Gastrocnemius medialis (tissue), 4 donors: ENCODE measurements at regions not wholly inside any gene's neighbourhood (a gene's known extent, or its start where the extent isn't known, plus 50 kb on each side); places are given as distances from the start of the nearest gene placed in this dataset.

Experiments used
- POLR2A ChIP-seq, 2 donors: fragments of 450-650 bp; IDR thresholded peaks; one replicate each; pipeline ENCODE4 v1.6.1; 2017; ENCODE audit warnings: antibody characterized with exemption in 2 of 2, mild to moderate bottlenecking in 2 of 2, moderate library complexity in 2 of 2
- TF ChIP-seq, protein P1 (sequence below), 5 experiments: fragments of 450-650 bp in 3 of 5; fragments of 200-600 bp in 2 of 5; sonication (generic) in 2 of 5; IDR thresholded peaks in 4 of 5; conservative IDR thresholded peaks in 1 of 5; 1 replicate in 4 of 5; 2 replicates in 1 of 5; pipeline ENCODE4 v1.5.1; 2016 to 2019; ENCODE audit warnings: antibody characterized with exemption in 5 of 5, mild to moderate bottlenecking in 3 of 5, moderate library complexity in 3 of 5

- TF ChIP-seq, protein P1, sequence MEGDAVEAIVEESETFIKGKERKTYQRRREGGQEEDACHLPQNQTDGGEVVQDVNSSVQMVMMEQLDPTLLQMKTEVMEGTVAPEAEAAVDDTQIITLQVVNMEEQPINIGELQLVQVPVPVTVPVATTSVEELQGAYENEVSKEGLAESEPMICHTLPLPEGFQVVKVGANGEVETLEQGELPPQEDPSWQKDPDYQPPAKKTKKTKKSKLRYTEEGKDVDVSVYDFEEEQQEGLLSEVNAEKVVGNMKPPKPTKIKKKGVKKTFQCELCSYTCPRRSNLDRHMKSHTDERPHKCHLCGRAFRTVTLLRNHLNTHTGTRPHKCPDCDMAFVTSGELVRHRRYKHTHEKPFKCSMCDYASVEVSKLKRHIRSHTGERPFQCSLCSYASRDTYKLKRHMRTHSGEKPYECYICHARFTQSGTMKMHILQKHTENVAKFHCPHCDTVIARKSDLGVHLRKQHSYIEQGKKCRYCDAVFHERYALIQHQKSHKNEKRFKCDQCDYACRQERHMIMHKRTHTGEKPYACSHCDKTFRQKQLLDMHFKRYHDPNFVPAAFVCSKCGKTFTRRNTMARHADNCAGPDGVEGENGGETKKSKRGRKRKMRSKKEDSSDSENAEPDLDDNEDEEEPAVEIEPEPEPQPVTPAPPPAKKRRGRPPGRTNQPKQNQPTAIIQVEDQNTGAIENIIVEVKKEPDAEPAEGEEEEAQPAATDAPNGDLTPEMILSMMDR (IDR thresholded peaks at IDR 0.05 in 4 of 5, conservative IDR thresholded peaks at IDR 0.05 in 1 of 5): no peak
- TF ChIP-seq POLR2A (IDR thresholded peaks at IDR 0.05): no peak
Observed at GRCh38 chr22:47808886-47809620, 1046.6 kb downstream of the TBC1D22A start.
